ENCODE measurements at regions not wholly inside any gene's neighbourhood (a gene's known extent, or its start where the extent isn't known, plus 50 kb on each side); places are given as distances from the start of the nearest gene placed in this dataset.

GRCh38 chr4:176963121-176963520 is 170.4 kb upstream of the VEGFC start:
- Mint-ChIP-seq H3K4me3 (no peak overlapping the region), H3K36me3 (no peaks in the 10 kb centered on the region), H3K4me1 (no peaks in the 10 kb centered on the region), H3K27ac (no peak overlapping the region), H3K27me3 (no peaks in the 10 kb centered on the region), H3K9me3 (no peaks in the 10 kb centered on the region)
- CTCF ChIA-PET, result interaction anchor here in 1 of 2 donors (0.6 kb wide), 1 partner anchor 12 kb away, joined by 15 read pairs; no protein-coding TSS in a partner anchor
- Histone ChIP-seq H3K27me3 (replicated peaks in 1 of 2; ENCODE audit: control insufficient read depth in 2 of 2, extremely low read depth in 1 of 2, insufficient read depth in 2 of 2, low read length in 1 of 2) (no peaks in the 10 kb centered on the region), H3K9me3 (no peaks in the 10 kb centered on the region), H3K4me3 (ENCODE audit: control insufficient read depth in 1 of 2, extremely low read depth in 1 of 2, low read length in 1 of 2) (no peak overlapping the region), H3K27ac (ENCODE audit: low read length) (no peak overlapping the region), H3K4me1 (ENCODE audit: control insufficient read depth in 1 of 2, extremely low read depth in 1 of 2, insufficient read depth in 2 of 2, low read length in 2 of 2) (no peaks in the 10 kb centered on the region), H3K36me3 (ENCODE audit: control insufficient read depth in 2 of 2, extremely low read depth in 1 of 2, insufficient read depth in 1 of 2, low read length in 1 of 2) (no peaks in the 10 kb centered on the region)
- ATAC-seq (replicated peaks in 1 of 4) (no peak), DNase-seq (no peak)
- WGBS (ENCODE audit: insufficient coverage), result no CpG with 5 or more reads among the region's 2 CpGs
- POLR2A ChIA-PET, result no interaction called here

GRCh38 chr4:176964116-176964691 is 171.5 kb upstream of the VEGFC start:
- ChIA-PET POLR2A (no interaction called here), CTCF (no interaction called here)
- Mint-ChIP-seq H3K4me1 (no peaks in the 10 kb centered on the region), H3K27ac (no peak overlapping the region), H3K9me3 (no peaks in the 10 kb centered on the region), H3K36me3 (no peaks in the 10 kb centered on the region), H3K27me3 (no peaks in the 10 kb centered on the region), H3K4me3 (no peak overlapping the region)
- ATAC-seq (replicated peaks in 1 of 4) (no peak), DNase-seq (no peak)
- H3K36me3 ChIP-seq (ENCODE audit: control insufficient read depth in 2 of 2, extremely low read depth in 1 of 2, insufficient read depth in 1 of 2, low read length in 1 of 2), result no peaks in the 10 kb centered on the region
- WGBS (ENCODE audit: insufficient coverage), result 90% methylated on average over 1 of the region's 3 CpGs
- no peaks in the 10 kb centered on the region for H3K9me3 ChIP-seq
- no peak overlapping the region for H3K4me3 ChIP-seq (ENCODE audit: control insufficient read depth in 1 of 2, extremely low read depth in 1 of 2, low read length in 1 of 2)
- no peaks in the 10 kb centered on the region for H3K27me3 ChIP-seq (replicated peaks in 1 of 2; ENCODE audit: control insufficient read depth in 2 of 2, extremely low read depth in 1 of 2, insufficient read depth in 2 of 2, low read length in 1 of 2)
- H3K4me1 ChIP-seq (ENCODE audit: control insufficient read depth in 1 of 2, extremely low read depth in 1 of 2, insufficient read depth in 2 of 2, low read length in 2 of 2), result no peaks in the 10 kb centered on the region
- H3K27ac ChIP-seq (ENCODE audit: low read length), result no peak overlapping the region

GRCh38 chr4:176967586-176967985 is 174.9 kb upstream of the VEGFC start:
- Mint-ChIP-seq H3K36me3 (no peaks in the 10 kb centered on the region), H3K27me3 (no peaks in the 10 kb centered on the region), H3K9me3 (no peaks in the 10 kb centered on the region), H3K27ac (no peak overlapping the region), H3K4me3 (no peak overlapping the region), H3K4me1 (no peaks in the 10 kb centered on the region)
- no peaks in the 10 kb centered on the region for H3K4me1 ChIP-seq (ENCODE audit: control insufficient read depth in 1 of 2, extremely low read depth in 1 of 2, insufficient read depth in 2 of 2, low read length in 2 of 2)
- H3K27ac ChIP-seq (ENCODE audit: low read length), result no peak overlapping the region
- H3K27me3 ChIP-seq (replicated peaks in 1 of 2; ENCODE audit: control insufficient read depth in 2 of 2, extremely low read depth in 1 of 2, insufficient read depth in 2 of 2, low read length in 1 of 2), result no peaks in the 10 kb centered on the region
- H3K4me3 ChIP-seq (ENCODE audit: control insufficient read depth in 1 of 2, extremely low read depth in 1 of 2, low read length in 1 of 2), result no peak overlapping the region
- WGBS (ENCODE audit: insufficient coverage), result no CpG with 5 or more reads among the region's 3 CpGs
- H3K9me3 ChIP-seq, result no peaks in the 10 kb centered on the region
- DNase-seq (no peak), ATAC-seq (replicated peaks in 1 of 4) (no peak)
- no peaks in the 10 kb centered on the region for H3K36me3 ChIP-seq (ENCODE audit: control insufficient read depth in 2 of 2, extremely low read depth in 1 of 2, insufficient read depth in 1 of 2, low read length in 1 of 2)
- ChIA-PET POLR2A (no interaction called here), CTCF (no interaction called here)

- Mint-ChIP-seq H3K27ac (no peak overlapping the region), H3K4me3 (no peak overlapping the region), H3K9me3 (no peaks in the 10 kb centered on the region), H3K27me3 (no peaks in the 10 kb centered on the region), H3K36me3 (no peaks in the 10 kb centered on the region), H3K4me1 (no peaks in the 10 kb centered on the region)
- WGBS (ENCODE audit: insufficient coverage), result no CpG with 5 or more reads among the region's 1 CpG
- ChIA-PET POLR2A (no interaction called here), CTCF (no interaction called here)
- H3K36me3 ChIP-seq (ENCODE audit: control insufficient read depth in 2 of 2, extremely low read depth in 1 of 2, insufficient read depth in 1 of 2, low read length in 1 of 2), result no peaks in the 10 kb centered on the region
- H3K27ac ChIP-seq (ENCODE audit: low read length), result no peak overlapping the region
- H3K4me1 ChIP-seq (ENCODE audit: control insufficient read depth in 1 of 2, extremely low read depth in 1 of 2, insufficient read depth in 2 of 2, low read length in 2 of 2), result no peaks in the 10 kb centered on the region
- no peak for DNase-seq
- no peak overlapping the region for H3K4me3 ChIP-seq (ENCODE audit: control insufficient read depth in 1 of 2, extremely low read depth in 1 of 2, low read length in 1 of 2)
- H3K9me3 ChIP-seq, result no peaks in the 10 kb centered on the region
- ATAC-seq (replicated peaks in 1 of 4), result no peak
- no peaks in the 10 kb centered on the region for H3K27me3 ChIP-seq (replicated peaks in 1 of 2; ENCODE audit: control insufficient read depth in 2 of 2, extremely low read depth in 1 of 2, insufficient read depth in 2 of 2, low read length in 1 of 2)
Observed at GRCh38 chr4:176968094-176968493, 175.4 kb upstream of the VEGFC start.

GRCh38 chr4:176969011-176969410 is 176.3 kb upstream of the VEGFC start:
- H3K27ac ChIP-seq (ENCODE audit: low read length), result no peak overlapping the region
- DNase-seq (no peak), ATAC-seq (replicated peaks in 1 of 4) (no peak)
- no CpG with 5 or more reads among the region's 2 CpGs for WGBS (ENCODE audit: insufficient coverage)
- H3K4me1 Mint-ChIP-seq, result no peaks in the 10 kb centered on the region
- H3K36me3 Mint-ChIP-seq, result no peaks in the 10 kb centered on the region
- no peaks in the 10 kb centered on the region for H3K4me1 ChIP-seq (ENCODE audit: control insufficient read depth in 1 of 2, extremely low read depth in 1 of 2, insufficient read depth in 2 of 2, low read length in 2 of 2)
- no peaks in the 10 kb centered on the region for H3K36me3 ChIP-seq (ENCODE audit: control insufficient read depth in 2 of 2, extremely low read depth in 1 of 2, insufficient read depth in 1 of 2, low read length in 1 of 2)
- POLR2A ChIA-PET, result no interaction called here
- H3K4me3 ChIP-seq (ENCODE audit: control insufficient read depth in 1 of 2, extremely low read depth in 1 of 2, low read length in 1 of 2), result no peak overlapping the region
- no peaks in the 10 kb centered on the region for H3K9me3 ChIP-seq
- H3K27me3 Mint-ChIP-seq, result no peaks in the 10 kb centered on the region
- H3K9me3 Mint-ChIP-seq, result no peaks in the 10 kb centered on the region
- no peak overlapping the region for H3K4me3 Mint-ChIP-seq
- CTCF ChIA-PET, result no interaction called here
- H3K27me3 ChIP-seq (replicated peaks in 1 of 2; ENCODE audit: control insufficient read depth in 2 of 2, extremely low read depth in 1 of 2, insufficient read depth in 2 of 2, low read length in 1 of 2), result no peaks in the 10 kb centered on the region
- no peak overlapping the region for H3K27ac Mint-ChIP-seq

GRCh38 chr4:176970853-176971252 is 178.1 kb upstream of the VEGFC start:
- no peaks in the 10 kb centered on the region for H3K9me3 ChIP-seq
- Mint-ChIP-seq H3K9me3 (peaks cover 0 to 2% (median 0%) of the 10 kb centered on the region in 3 donors), H3K4me1 (no peaks in the 10 kb centered on the region), H3K36me3 (no peaks in the 10 kb centered on the region), H3K4me3 (no peak overlapping the region), H3K27ac (no peak overlapping the region), H3K27me3 (no peaks in the 10 kb centered on the region)
- CTCF ChIA-PET, result no interaction called here
- no peaks in the 10 kb centered on the region for H3K4me1 ChIP-seq (ENCODE audit: control insufficient read depth in 1 of 2, extremely low read depth in 1 of 2, insufficient read depth in 2 of 2, low read length in 2 of 2)
- 65% methylated on average over 2 of the region's 4 CpGs for WGBS (ENCODE audit: insufficient coverage)
- no peaks in the 10 kb centered on the region for H3K36me3 ChIP-seq (ENCODE audit: control insufficient read depth in 2 of 2, extremely low read depth in 1 of 2, insufficient read depth in 1 of 2, low read length in 1 of 2)
- no peak for DNase-seq
- no peak overlapping the region for H3K4me3 ChIP-seq (ENCODE audit: control insufficient read depth in 1 of 2, extremely low read depth in 1 of 2, low read length in 1 of 2)
- no peaks in the 10 kb centered on the region for H3K27me3 ChIP-seq (replicated peaks in 1 of 2; ENCODE audit: control insufficient read depth in 2 of 2, extremely low read depth in 1 of 2, insufficient read depth in 2 of 2, low read length in 1 of 2)
- POLR2A ChIA-PET, result no interaction called here
- ATAC-seq (replicated peaks in 1 of 4), result no peak
- H3K27ac ChIP-seq (ENCODE audit: low read length), result no peak overlapping the region

- H3K27me3 ChIP-seq (replicated peaks in 1 of 2; ENCODE audit: control insufficient read depth in 2 of 2, extremely low read depth in 1 of 2, insufficient read depth in 2 of 2, low read length in 1 of 2), result no peaks in the 10 kb centered on the region
- Mint-ChIP-seq H3K9me3 (peaks cover 0 to 2% (median 0%) of the 10 kb centered on the region in 3 donors), H3K27ac (no peak overlapping the region), H3K36me3 (no peaks in the 10 kb centered on the region), H3K27me3 (no peaks in the 10 kb centered on the region), H3K4me3 (no peak overlapping the region), H3K4me1 (no peaks in the 10 kb centered on the region)
- H3K27ac ChIP-seq (ENCODE audit: low read length), result no peak overlapping the region
- CTCF ChIA-PET, result no interaction called here
- no peaks in the 10 kb centered on the region for H3K9me3 ChIP-seq
- H3K36me3 ChIP-seq (ENCODE audit: control insufficient read depth in 2 of 2, extremely low read depth in 1 of 2, insufficient read depth in 1 of 2, low read length in 1 of 2), result no peaks in the 10 kb centered on the region
- DNase-seq (no peak), ATAC-seq (replicated peaks in 1 of 4) (no peak)
- no peaks in the 10 kb centered on the region for H3K4me1 ChIP-seq (ENCODE audit: control insufficient read depth in 1 of 2, extremely low read depth in 1 of 2, insufficient read depth in 2 of 2, low read length in 2 of 2)
- 95% methylated on average over 3 of the region's 7 CpGs for WGBS (ENCODE audit: insufficient coverage)
- POLR2A ChIA-PET, result no interaction called here
- no peak overlapping the region for H3K4me3 ChIP-seq (ENCODE audit: control insufficient read depth in 1 of 2, extremely low read depth in 1 of 2, low read length in 1 of 2)
Observed at GRCh38 chr4:176971576-176972115, 178.9 kb upstream of the VEGFC start.
